GM12878 (cell line): ENCODE measurements at regions not wholly inside any gene's neighbourhood (a gene's known extent, or its start where the extent isn't known, plus 50 kb on each side); places are given as distances from the start of the nearest gene placed in this dataset.
"Not testable (repeated sequence)": the region's sequence is repeated elsewhere in the genome, so short reads cannot be mapped to it uniquely, and the experiment has no call there.

Experiments used
- ATAC-seq: fragments of 200-7000 bp; cut with Tn5 transposase; 3 replicates; pipeline ENCODE4 v1.9.1; 2020; ENCODE audit warnings: mild to moderate bottlenecking, moderate library complexity
- BruUV-seq: library from RNA; stranded (reverse); fragments of 400-500 nt; replicated peaks from 2 replicates; lab custom pipeline; 2021; lab: Mats Ljungman, UMichigan
- CTCF ChIA-PET: fragments of 300-600 bp; sonication (Branson Sonifier 250); formaldehyde crosslinking; extraction: SDS; loops from one replicate; lab custom pipeline; 2021; ENCODE audit warnings: inconsistent platforms; lab: Yijun Ruan, JAX
- POLR2A ChIA-PET: fragments of 350-600 bp; formaldehyde crosslinking; extraction: SDS; loops from one replicate; lab custom pipeline; 2021; ENCODE audit warnings: inconsistent platforms; lab: Charles Lee
- RAD21 ChIA-PET: fragments of 300-600 bp; sonication (Branson Sonifier 250); formaldehyde crosslinking; loops from one replicate; lab custom pipeline; 2023; ENCODE audit warnings: antibody characterized with exemption; ENCODE audit not compliant: unreplicated experiment; lab: Charles Lee
- SMC1A ChIA-PET: fragments of 300-600 bp; sonication (Branson Sonifier 250); formaldehyde crosslinking; loops from one replicate; lab custom pipeline; 2023; ENCODE audit not compliant: unreplicated experiment, uncharacterized antibody; lab: Charles Lee
- DNase-seq: peaks from one replicate; pipeline ENCODE4 v3.0.0-alpha.2; 2011; ENCODE audit warnings: low read depth, low spot score
- FAIRE-seq: peaks from 3 replicates; lab custom pipeline; 2011; peaks lifted over from hg19 to GRCh38; lab: Jason Lieb, UNC
- H2AFZ ChIP-seq: 2 replicates; pipeline ENCODE4 v1.6.0; 2011; ENCODE audit warnings: low read depth, low read length, control low read depth; ENCODE audit not compliant: control insufficient read depth
- H3K27ac ChIP-seq: 2 replicates; pipeline ENCODE4 v1.5.1; 2011; ENCODE audit warnings: control low read depth; ENCODE audit not compliant: control insufficient read depth, insufficient read depth
- H3K27me3 ChIP-seq, 2 experiments: replicated peaks in 1 of 2; 2 replicates each; pipeline versions ENCODE4 v1.6.0 to v1.6.1; 2011; ENCODE audit warnings: low read length in 1 of 2; ENCODE audit not compliant: control insufficient read depth in 2 of 2, insufficient read depth in 2 of 2
- H3K36me3 ChIP-seq, 2 experiments: 2 replicates each; pipeline ENCODE4 v1.5.1; 2011; ENCODE audit warnings: low read length in 1 of 2; ENCODE audit not compliant: control insufficient read depth in 2 of 2, insufficient read depth in 2 of 2
- H3K4me1 ChIP-seq: 2 replicates; pipeline ENCODE4 v1.6.1; 2011; ENCODE audit warnings: mild to moderate bottlenecking, low read length, moderate library complexity, mixed read lengths; ENCODE audit not compliant: control insufficient read depth, insufficient read depth
- H3K4me2 ChIP-seq: 2 replicates; pipeline ENCODE4 v1.6.0; 2011; ENCODE audit warnings: control low read depth; ENCODE audit not compliant: control insufficient read depth, insufficient read depth
- H3K4me3 ChIP-seq: fragments of 200-600 bp; sonication (generic); 2 replicates; pipeline ENCODE4 v1.5.1; 2016
- H3K79me2 ChIP-seq: 2 replicates; pipeline ENCODE4 v1.6.0; 2011; ENCODE audit warnings: low read length; ENCODE audit not compliant: control insufficient read depth, insufficient read depth
- H3K9ac ChIP-seq: 2 replicates; pipeline ENCODE4 v1.8.0; 2011; ENCODE audit warnings: low read length, control low read depth, mixed read lengths; ENCODE audit not compliant: control insufficient read depth, insufficient read depth
- H3K9me3 ChIP-seq: replicated peaks from 3 replicates; pipeline ENCODE4 v1.5.1; 2011; ENCODE audit warnings: mild to moderate bottlenecking, low read length; ENCODE audit not compliant: control insufficient read depth, insufficient read depth
- H4K20me1 ChIP-seq: 2 replicates; pipeline ENCODE4 v1.6.0; 2011; ENCODE audit not compliant: control insufficient read depth, insufficient read depth
- YY1 ChIP-seq: IDR thresholded peaks from 2 replicates; pipeline ENCODE4 v1.6.1; 2011; ENCODE audit warnings: low read depth, mild to moderate bottlenecking, low read length
- WGBS: methylation state at CpG from one replicate; pipeline ENCODE4 v1.1.6; 2016; ENCODE audit warnings: low lambda C conversion rate; ENCODE audit not compliant: insufficient replicate concordance, insufficient coverage; ENCODE audit errors: missing lambda C conversion rate; 5-methylcytosine and 5-hydroxymethylcytosine counted together
- in situ Hi-C: fragments of 300-500 bp; cut with MboI; formaldehyde crosslinking; loops from 9 replicates; pipeline ENCODE4 v1.14.3; 2018; ENCODE audit warnings: mixed read lengths
- intact Hi-C: fragments of 100-400 bp; cut with micrococcal nuclease; formaldehyde crosslinking; loops from one replicate; pipeline ENCODE4 v1.14.2; 2022; ENCODE audit not compliant: unreplicated experiment

- BruUV-seq, H2AFZ ChIP-seq, H3K27ac ChIP-seq, FAIRE-seq, DNase-seq, POLR2A ChIA-PET, H4K20me1 ChIP-seq, H3K9me3 ChIP-seq, H3K36me3 ChIP-seq, ATAC-seq, in situ Hi-C loops, SMC1A ChIA-PET, H3K4me1 ChIP-seq, RAD21 ChIA-PET, intact Hi-C loops, H3K79me2 ChIP-seq, H3K9ac ChIP-seq, H3K4me2 ChIP-seq, CTCF ChIA-PET, H3K4me3 ChIP-seq, H3K27me3 ChIP-seq: not testable (repeated sequence)
- WGBS = 60% methylated on average over 6 of the region's 6 CpGs
Measured at GRCh38 chr1:146474216-146474615, 245.4 kb upstream of the NOTCH2NLA start.

- FAIRE-seq, RAD21 ChIA-PET, H3K4me2 ChIP-seq, intact Hi-C loops, SMC1A ChIA-PET, H3K27ac ChIP-seq, CTCF ChIA-PET, H3K27me3 ChIP-seq, H4K20me1 ChIP-seq, in situ Hi-C loops, H3K4me3 ChIP-seq, BruUV-seq, H3K9ac ChIP-seq, H3K79me2 ChIP-seq, H3K4me1 ChIP-seq, DNase-seq, H3K36me3 ChIP-seq, H3K9me3 ChIP-seq, POLR2A ChIA-PET: not testable (repeated sequence)
- 0 out of 2 replicates have a peak, but pooled peaks have one; percentile 16 for TF ChIP-seq YY1
- H2AFZ ChIP-seq = peak overlapping the region; percentile 23
- ATAC-seq = peak; percentile 96
- 4% methylated on average over 36 of the region's 42 CpGs for WGBS
Measured at GRCh38 chr1:146472192-146472861, 243.5 kb upstream of the NOTCH2NLA start.

GRCh38 chr1:146459939-146460338 is 231.1 kb upstream of the NOTCH2NLA start:
- SMC1A ChIA-PET, H3K27ac ChIP-seq, BruUV-seq, in situ Hi-C loops, FAIRE-seq, H3K27me3 ChIP-seq, H3K4me2 ChIP-seq, H2AFZ ChIP-seq, RAD21 ChIA-PET, H3K36me3 ChIP-seq, intact Hi-C loops, H4K20me1 ChIP-seq, ATAC-seq, H3K4me3 ChIP-seq, H3K4me1 ChIP-seq, CTCF ChIA-PET, POLR2A ChIA-PET, H3K9ac ChIP-seq, H3K79me2 ChIP-seq, H3K9me3 ChIP-seq, DNase-seq: not testable (repeated sequence)
- WGBS = no CpG with 5 or more reads among the region's 2 CpGs

GRCh38 chr1:146459308-146459707 is 230.5 kb upstream of the NOTCH2NLA start:
- SMC1A ChIA-PET, H3K9me3 ChIP-seq, intact Hi-C loops, H3K4me2 ChIP-seq, H3K9ac ChIP-seq, ATAC-seq, CTCF ChIA-PET, DNase-seq, POLR2A ChIA-PET, H3K27me3 ChIP-seq, H4K20me1 ChIP-seq, H3K36me3 ChIP-seq, H2AFZ ChIP-seq, H3K27ac ChIP-seq, FAIRE-seq, H3K4me3 ChIP-seq, in situ Hi-C loops, H3K79me2 ChIP-seq, BruUV-seq, RAD21 ChIA-PET, H3K4me1 ChIP-seq: not testable (repeated sequence)
- WGBS = 38% methylated on average over 4 of the region's 5 CpGs
